Right lobe of liver (tissue), 6 donors: ENCODE measurements at regions not wholly inside any gene's neighbourhood (a gene's known extent, or its start where the extent isn't known, plus 50 kb on each side); places are given as distances from the start of the nearest gene placed in this dataset.

ENCODE experiments used
- ATAC-seq, 4 donors: fragments of 200-7000 bp; cut with Tn5 transposase; one replicate each; pipeline ENCODE4 v1.9.1; 2020; ENCODE audit warnings: mild to moderate bottlenecking in 4 of 4, moderate library complexity in 4 of 4
- DNase-seq, 3 donors: peaks; one replicate each; pipeline ENCODE4 v3.0.0-alpha.2; 2020
- H3K27ac ChIP-seq, 3 donors: fragments of 200-600 bp; one replicate each; pipeline ENCODE4 v1.8.0; 2022
- H3K27me3 ChIP-seq, 2 donors: fragments of 200-600 bp; one replicate each; pipeline ENCODE4 v1.8.0; 2022
- H3K36me3 ChIP-seq, 4 donors: fragments of 200-600 bp; sonication (generic) in 1 of 4; one replicate each; pipeline versions ENCODE4 v1.5.1 to v1.8.0; 2017 to 2022; ENCODE audit warnings: control low read depth in 1 of 4
- H3K4me1 ChIP-seq, 4 donors: fragments of 200-600 bp; sonication (generic) in 1 of 4; one replicate each; pipeline versions ENCODE4 v1.5.1 to v1.8.0; 2017 to 2022; ENCODE audit warnings: control low read depth in 1 of 4
- H3K4me3 ChIP-seq, 3 donors: fragments of 200-600 bp; one replicate each; pipeline ENCODE4 v1.8.0; 2022
- H3K9me3 ChIP-seq, 4 donors: fragments of 200-600 bp; sonication (generic) in 1 of 4; one replicate each; pipeline versions ENCODE4 v1.5.1 to v1.8.0; 2017 to 2022; ENCODE audit warnings: control low read depth in 1 of 4
- CTCF ChIP-seq, 4 donors: fragments of 200-600 bp in 3 of 4; fragments of 450-650 bp in 1 of 4; IDR thresholded peaks; one replicate each; pipeline versions ENCODE4 v1.5.1 to v1.8.0; 2016 to 2022; ENCODE audit warnings: antibody characterized with exemption in 4 of 4, mild to moderate bottlenecking in 2 of 4
- POLR2A ChIP-seq: fragments of 450-650 bp; IDR thresholded peaks from one replicate; pipeline ENCODE4 v1.6.1; 2017; ENCODE audit warnings: antibody characterized with exemption, mild to moderate bottlenecking
- WGBS: methylation state at CpG from one replicate; pipeline ENCODE4 v1.1.6; 2018; ENCODE audit warnings: low coverage, low lambda C conversion rate; ENCODE audit not compliant: insufficient coverage; ENCODE audit errors: missing lambda C conversion rate; 5-methylcytosine and 5-hydroxymethylcytosine counted together
- intact Hi-C, 2 donors: fragments of 100-400 bp; cut with DNase I; formaldehyde crosslinking; loops; one replicate each; pipeline versions ENCODE4 v1.11.2 to v1.14.1; 2022
- donor health status: DM: no; HTN: yes; CAD: no.
- donor health status: DM: no; HTN: no; CAD: no.
- donor health status: DM: no; HTN: no; CAD: no.
- donor health status: DM: no; HTN: yes; CAD: no.
- donor health status: DM: no; HTN: yes; CAD: no.

GRCh38 chr6:120282005-120282404, 932.4 kb upstream of the MAN1A1 start:
- 43% methylated on average over 2 of the region's 2 CpGs for WGBS
- Histone ChIP-seq H3K36me3 (no peaks in the 10 kb centered on the region), H3K27me3 (no peaks in the 10 kb centered on the region), H3K4me3 (no peak overlapping the region), H3K4me1 (no peaks in the 10 kb centered on the region), H3K9me3 (no peaks in the 10 kb centered on the region), H3K27ac (no peak overlapping the region)
- DNase-seq: no peak
- no peak for TF ChIP-seq CTCF (IDR thresholded peaks at IDR 0.05)
- no peak for TF ChIP-seq POLR2A
- intact Hi-C loops: no loop called here
- no peak for ATAC-seq

DNA sequence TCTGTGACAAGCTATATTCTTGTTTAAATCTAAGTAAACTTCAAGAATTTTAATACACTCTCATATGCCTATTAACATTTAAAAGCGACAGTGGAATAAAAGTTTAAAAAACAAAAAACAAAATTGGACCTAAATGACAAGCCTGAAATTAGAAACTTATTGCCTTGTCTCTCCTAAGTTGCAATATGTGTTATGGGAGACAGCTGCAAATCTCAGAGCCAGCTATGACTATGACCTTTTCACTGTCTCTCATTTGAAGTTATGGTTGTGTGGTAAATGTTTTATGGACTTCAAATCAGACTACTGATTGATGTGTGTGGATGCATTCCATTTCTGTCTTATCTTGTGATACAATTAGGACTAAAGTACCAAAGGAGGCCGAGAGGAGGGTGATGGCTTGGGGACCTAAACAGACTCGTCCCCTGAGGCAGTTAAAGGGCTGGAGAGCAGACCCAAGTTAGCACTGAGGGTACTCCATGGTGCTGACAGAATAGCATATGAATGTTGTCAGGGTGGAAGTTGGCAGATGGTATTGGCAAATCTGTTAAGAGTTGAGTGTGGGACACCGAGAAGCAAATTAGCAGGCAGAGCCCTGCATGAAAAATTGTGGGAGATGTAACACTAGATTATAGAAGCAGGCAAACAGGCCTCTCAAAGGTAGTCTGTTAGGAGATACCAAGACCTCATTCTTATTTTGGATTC, 930.1 kb upstream of the MAN1A1 start:
- no peaks in the 10 kb centered on the region for H3K9me3 ChIP-seq
- no peak overlapping the region for H3K27ac ChIP-seq

GRCh38 chr6:120278689-120279396, 929.3 kb upstream of the MAN1A1 start:
- ATAC-seq (no peak), DNase-seq (no peak)
- TF ChIP-seq POLR2A (no peak), CTCF (IDR thresholded peaks at IDR 0.05) (no peak)
- intact Hi-C loops: no loop called here
- H3K27ac ChIP-seq: no peak overlapping the region
- no peaks in the 10 kb centered on the region for H3K4me1 ChIP-seq
- H3K36me3 ChIP-seq: no peaks in the 10 kb centered on the region
- H3K27me3 ChIP-seq: no peaks in the 10 kb centered on the region
- 30% methylated on average over 2 of the region's 2 CpGs for WGBS
- H3K9me3 ChIP-seq: no peaks in the 10 kb centered on the region
- H3K4me3 ChIP-seq: no peak overlapping the region

More for the DNA sequence above, 930.1 kb upstream of the MAN1A1 start:
- H3K4me1 ChIP-seq: no peaks in the 10 kb centered on the region
- no peaks in the 10 kb centered on the region for H3K27me3 ChIP-seq
- no peak for TF ChIP-seq CTCF (IDR thresholded peaks at IDR 0.05)
- TF ChIP-seq POLR2A: no peak
- 46% methylated on average over 4 of the region's 4 CpGs for WGBS
- no peak overlapping the region for H3K4me3 ChIP-seq
- DNase-seq (no peak), ATAC-seq (no peak)
- H3K36me3 ChIP-seq: no peaks in the 10 kb centered on the region
- intact Hi-C loops: no loop called here

DNA sequence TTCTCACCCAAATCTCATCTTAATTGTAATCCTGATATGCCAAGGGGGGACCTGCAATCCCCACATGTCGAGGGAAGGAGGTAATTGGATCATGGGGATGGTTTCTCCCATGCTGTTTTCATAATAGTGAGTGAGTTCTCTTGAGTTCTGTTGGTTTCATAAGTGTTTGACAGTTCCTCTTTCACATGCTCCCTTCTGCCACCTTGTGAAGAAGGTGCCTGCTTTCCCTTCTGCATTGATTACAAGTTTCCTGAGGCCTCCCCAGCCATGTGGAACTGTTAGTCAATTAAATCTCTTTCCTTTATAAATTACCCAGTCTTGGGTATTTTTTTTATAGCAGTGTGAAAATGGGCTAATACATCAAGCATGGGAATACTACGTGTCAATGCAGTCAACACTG, 925.0 kb upstream of the MAN1A1 start:
- intact Hi-C loops: no loop called here
- WGBS: 35% methylated on average over 2 of the region's 2 CpGs
- Histone ChIP-seq H3K27ac (no peak overlapping the region), H3K9me3 (no peaks in the 10 kb centered on the region), H3K4me1 (no peaks in the 10 kb centered on the region), H3K4me3 (no peak overlapping the region), H3K27me3 (no peaks in the 10 kb centered on the region), H3K36me3 (no peaks in the 10 kb centered on the region)
- ATAC-seq: no peak
- DNase-seq: no peak
- no peak for TF ChIP-seq CTCF (IDR thresholded peaks at IDR 0.05)
- TF ChIP-seq POLR2A: no peak
